PFSK-1 (cell line): ENCODE measurements at regions not wholly inside any gene's neighbourhood (a gene's known extent, or its start where the extent isn't known, plus 50 kb on each side); places are given as distances from the start of the nearest gene placed in this dataset.

Experiments
- POLR2AphosphoS5 ChIP-seq: IDR thresholded peaks from 2 replicates; pipeline ENCODE4 v1.6.1; 2012; ENCODE audit warnings: low read depth, mild to moderate bottlenecking, control low read depth, low read length, moderate library complexity
- SIN3A ChIP-seq: IDR thresholded peaks from 2 replicates; pipeline ENCODE4 v1.6.1; 2012; ENCODE audit warnings: mild to moderate bottlenecking, low read length, moderate library complexity, borderline replicate concordance; ENCODE audit not compliant: insufficient read depth
- TAF1 ChIP-seq: IDR thresholded peaks from 2 replicates; pipeline ENCODE4 v1.6.1; 2012; ENCODE audit warnings: low read length, control low read depth, borderline replicate concordance; ENCODE audit not compliant: insufficient read depth
- TF ChIP-seq, protein P1 (sequence below), 2 experiments: IDR thresholded peaks; 2 replicates each; pipeline versions ENCODE4 v1.6.1 to v1.8.0; 2011 to 2012; ENCODE audit warnings: low read depth in 2 of 2, low read length in 2 of 2, control low read depth in 1 of 2, inconsistent platforms in 1 of 2, mild to moderate bottlenecking in 1 of 2, moderate library complexity in 1 of 2; ENCODE audit not compliant: insufficient read depth in 1 of 2

DNA sequence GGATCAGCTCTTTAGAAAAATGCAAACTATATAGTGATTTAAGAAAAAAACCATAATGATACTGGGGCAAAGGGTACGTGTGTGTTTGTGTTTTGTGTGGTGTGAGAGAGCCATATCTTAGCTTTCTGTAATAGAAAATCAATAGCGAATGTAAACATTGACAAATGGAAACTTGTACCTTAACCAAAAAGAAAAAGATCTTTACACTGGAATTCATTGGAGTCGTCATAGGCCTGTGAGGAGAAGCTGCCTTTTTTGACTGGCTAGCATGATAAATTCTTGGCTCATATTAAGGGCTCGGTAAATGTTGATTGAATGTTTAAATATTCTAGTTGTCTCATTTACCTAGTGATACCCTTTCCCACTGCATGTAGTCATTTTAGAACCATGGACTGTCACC is 161.8 kb upstream of the ASCC3 start:
- TF ChIP-seq TAF1 = no peak
- no peak for TF ChIP-seq POLR2AphosphoS5
- TF ChIP-seq, protein P1, sequence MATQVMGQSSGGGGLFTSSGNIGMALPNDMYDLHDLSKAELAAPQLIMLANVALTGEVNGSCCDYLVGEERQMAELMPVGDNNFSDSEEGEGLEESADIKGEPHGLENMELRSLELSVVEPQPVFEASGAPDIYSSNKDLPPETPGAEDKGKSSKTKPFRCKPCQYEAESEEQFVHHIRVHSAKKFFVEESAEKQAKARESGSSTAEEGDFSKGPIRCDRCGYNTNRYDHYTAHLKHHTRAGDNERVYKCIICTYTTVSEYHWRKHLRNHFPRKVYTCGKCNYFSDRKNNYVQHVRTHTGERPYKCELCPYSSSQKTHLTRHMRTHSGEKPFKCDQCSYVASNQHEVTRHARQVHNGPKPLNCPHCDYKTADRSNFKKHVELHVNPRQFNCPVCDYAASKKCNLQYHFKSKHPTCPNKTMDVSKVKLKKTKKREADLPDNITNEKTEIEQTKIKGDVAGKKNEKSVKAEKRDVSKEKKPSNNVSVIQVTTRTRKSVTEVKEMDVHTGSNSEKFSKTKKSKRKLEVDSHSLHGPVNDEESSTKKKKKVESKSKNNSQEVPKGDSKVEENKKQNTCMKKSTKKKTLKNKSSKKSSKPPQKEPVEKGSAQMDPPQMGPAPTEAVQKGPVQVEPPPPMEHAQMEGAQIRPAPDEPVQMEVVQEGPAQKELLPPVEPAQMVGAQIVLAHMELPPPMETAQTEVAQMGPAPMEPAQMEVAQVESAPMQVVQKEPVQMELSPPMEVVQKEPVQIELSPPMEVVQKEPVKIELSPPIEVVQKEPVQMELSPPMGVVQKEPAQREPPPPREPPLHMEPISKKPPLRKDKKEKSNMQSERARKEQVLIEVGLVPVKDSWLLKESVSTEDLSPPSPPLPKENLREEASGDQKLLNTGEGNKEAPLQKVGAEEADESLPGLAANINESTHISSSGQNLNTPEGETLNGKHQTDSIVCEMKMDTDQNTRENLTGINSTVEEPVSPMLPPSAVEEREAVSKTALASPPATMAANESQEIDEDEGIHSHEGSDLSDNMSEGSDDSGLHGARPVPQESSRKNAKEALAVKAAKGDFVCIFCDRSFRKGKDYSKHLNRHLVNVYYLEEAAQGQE (IDR thresholded peaks at IDR 0.05; ENCODE audit: insufficient read depth in 1 of 2, low read depth in 2 of 2, low read length in 2 of 2) = no peak
- TF ChIP-seq SIN3A = no peak
